ENCODE measurements at regions not wholly inside any gene's neighbourhood (a gene's known extent, or its start where the extent isn't known, plus 50 kb on each side); places are given as distances from the start of the nearest gene placed in this dataset.

- H2AFZ ChIP-seq (ENCODE audit: low read length): no peak overlapping the region
- no peaks in the 10 kb centered on the region for H4K20me1 ChIP-seq (ENCODE audit: insufficient read depth, low read length)
- no peak overlapping the region for H3K9ac ChIP-seq (ENCODE audit: low read length)
- no peak overlapping the region for H3K4me3 ChIP-seq (ENCODE audit: low read depth, low read length, poor library complexity, severe bottlenecking)
- no peaks in the 10 kb centered on the region for H3K4me1 ChIP-seq (ENCODE audit: insufficient read depth, low read length, severe bottlenecking)
- TF ChIP-seq EZH2 (IDR thresholded peaks at IDR 0.05; ENCODE audit: borderline replicate concordance, low read length): no peak
- no peak for TF ChIP-seq CTCF (IDR thresholded peaks at IDR 0.05; ENCODE audit: low read length)
- no peaks in the 10 kb centered on the region for H3K79me2 ChIP-seq (ENCODE audit: insufficient read depth, low read length)
- no peaks in the 10 kb centered on the region for H3K27me3 ChIP-seq (ENCODE audit: insufficient read depth, low read length)
- H3F3A ChIP-seq (ENCODE audit: insufficient read depth, low read length): no peaks in the 10 kb centered on the region
- no peaks in the 10 kb centered on the region for H3K9me3 ChIP-seq (ENCODE audit: low read length)
- H3K9me2 ChIP-seq (ENCODE audit: low read depth, low read length): no peaks in the 10 kb centered on the region
- H3K36me3 ChIP-seq (ENCODE audit: insufficient read depth, low read length): no peaks in the 10 kb centered on the region
- H3K4me2 ChIP-seq (ENCODE audit: low read length): no peak overlapping the region
- no peak overlapping the region for H3K27ac ChIP-seq (ENCODE audit: low read depth, low read length, poor library complexity, severe bottlenecking)
Measured at GRCh38 chr1:69455718-69456117, 112.0 kb upstream of the LRRC7 start.

- Histone ChIP-seq H3K79me2 (ENCODE audit: insufficient read depth, low read length) (no peaks in the 10 kb centered on the region), H3K9me2 (ENCODE audit: low read depth, low read length) (no peaks in the 10 kb centered on the region), H3K36me3 (ENCODE audit: insufficient read depth, low read length) (no peaks in the 10 kb centered on the region), H3F3A (ENCODE audit: insufficient read depth, low read length) (no peaks in the 10 kb centered on the region), H4K20me1 (ENCODE audit: insufficient read depth, low read length) (no peaks in the 10 kb centered on the region), H3K9ac (ENCODE audit: low read length) (no peak overlapping the region), H3K4me1 (ENCODE audit: insufficient read depth, low read length, severe bottlenecking) (no peaks in the 10 kb centered on the region), H3K9me3 (ENCODE audit: low read length) (no peaks in the 10 kb centered on the region), H3K4me3 (ENCODE audit: low read depth, low read length, poor library complexity, severe bottlenecking) (no peak overlapping the region), H2AFZ (ENCODE audit: low read length) (no peak overlapping the region), H3K4me2 (ENCODE audit: low read length) (no peak overlapping the region), H3K27ac (ENCODE audit: low read depth, low read length, poor library complexity, severe bottlenecking) (no peak overlapping the region), H3K27me3 (ENCODE audit: insufficient read depth, low read length) (no peaks in the 10 kb centered on the region)
- TF ChIP-seq EZH2 (IDR thresholded peaks at IDR 0.05; ENCODE audit: borderline replicate concordance, low read length) (no peak), CTCF (IDR thresholded peaks at IDR 0.05; ENCODE audit: low read length) (no peak)
Measured at GRCh38 chr1:69459244-69459643, 108.5 kb upstream of the LRRC7 start.

- Histone ChIP-seq H3F3A (ENCODE audit: insufficient read depth, low read length) (no peaks in the 10 kb centered on the region), H2AFZ (ENCODE audit: low read length) (no peak overlapping the region), H3K27me3 (ENCODE audit: insufficient read depth, low read length) (no peaks in the 10 kb centered on the region), H3K9me3 (ENCODE audit: low read length) (no peaks in the 10 kb centered on the region), H3K27ac (ENCODE audit: low read depth, low read length, poor library complexity, severe bottlenecking) (no peak overlapping the region), H3K36me3 (ENCODE audit: insufficient read depth, low read length) (no peaks in the 10 kb centered on the region), H3K79me2 (ENCODE audit: insufficient read depth, low read length) (no peaks in the 10 kb centered on the region), H3K9ac (ENCODE audit: low read length) (no peak overlapping the region), H4K20me1 (ENCODE audit: insufficient read depth, low read length) (no peaks in the 10 kb centered on the region), H3K4me2 (ENCODE audit: low read length) (no peak overlapping the region), H3K4me1 (ENCODE audit: insufficient read depth, low read length, severe bottlenecking) (no peaks in the 10 kb centered on the region), H3K4me3 (ENCODE audit: low read depth, low read length, poor library complexity, severe bottlenecking) (no peak overlapping the region), H3K9me2 (ENCODE audit: low read depth, low read length) (no peaks in the 10 kb centered on the region)
- TF ChIP-seq CTCF (IDR thresholded peaks at IDR 0.05; ENCODE audit: low read length) (no peak), EZH2 (IDR thresholded peaks at IDR 0.05; ENCODE audit: borderline replicate concordance, low read length) (no peak)
Measured at GRCh38 chr1:69475021-69475420, 92.7 kb upstream of the LRRC7 start.
